ENCODE measurements at regions not wholly inside any gene's neighbourhood (a gene's known extent, or its start where the extent isn't known, plus 50 kb on each side); places are given as distances from the start of the nearest gene placed in this dataset.

DNA sequence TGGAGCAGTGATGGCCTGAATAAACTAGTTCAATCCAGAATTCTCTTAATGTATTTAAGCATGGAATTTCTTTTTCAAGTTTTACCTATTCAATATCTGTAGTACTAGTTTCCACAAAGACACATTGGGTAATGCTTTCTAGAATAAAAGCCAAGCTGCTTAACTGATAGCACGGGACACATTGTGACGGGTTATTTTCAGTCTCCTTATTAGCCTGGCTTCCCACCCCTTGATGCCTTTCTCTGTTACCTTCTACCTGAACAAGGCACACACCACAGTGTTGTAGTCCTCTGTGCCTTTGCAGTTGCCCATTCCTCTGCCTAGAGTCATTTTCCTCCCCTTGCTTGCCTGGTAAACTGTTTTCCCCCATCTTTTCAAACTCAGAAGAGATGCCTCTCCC is 139.1 kb downstream of the HDGFL1 start:
- in situ Hi-C loops (cut with HindIII; ENCODE audit: low pct_ligation_motif_present, low sequenced_read_pairs), result no loop called here
- no peaks in the 10 kb centered on the region for H3K36me3 ChIP-seq (replicated peaks)
- H3K4me3 ChIP-seq (ENCODE audit: low read depth, low read length), result no peak overlapping the region
- H3K27me3 ChIP-seq (replicated peaks), result no peaks in the 10 kb centered on the region
- TF ChIP-seq CTCF (IDR thresholded peaks at IDR 0.05; ENCODE audit: low read depth, low read length, missing control alignments), result no peak
- no peak for DNase-seq
- no peak overlapping the region for H3K27ac ChIP-seq

DNA sequence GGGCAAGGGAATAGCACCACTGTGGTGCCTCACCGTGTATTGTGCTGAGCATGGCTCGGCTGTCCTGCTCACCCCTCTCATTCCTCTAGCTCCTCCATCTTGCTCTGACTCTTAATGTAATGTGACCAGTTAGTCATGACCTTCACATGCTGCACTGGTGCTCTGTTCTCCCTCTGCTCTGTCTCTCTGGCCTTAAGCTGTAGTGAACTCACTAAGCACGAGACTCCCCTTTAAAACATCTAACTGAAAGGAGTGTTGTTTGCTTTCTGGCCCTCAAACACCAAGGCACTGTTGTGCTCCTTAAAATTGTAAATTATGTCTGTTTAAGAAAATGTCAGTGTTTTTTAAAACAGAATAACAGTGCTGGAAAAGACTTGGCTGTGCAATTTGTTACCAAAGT is 140.4 kb downstream of the HDGFL1 start:
- H3K4me3 ChIP-seq (ENCODE audit: low read depth, low read length), result no peak overlapping the region
- no peak for DNase-seq
- H3K27me3 ChIP-seq (replicated peaks), result no peaks in the 10 kb centered on the region
- H3K27ac ChIP-seq, result no peak overlapping the region
- in situ Hi-C loops (cut with HindIII; ENCODE audit: low pct_ligation_motif_present, low sequenced_read_pairs), result no loop called here
- no peak for TF ChIP-seq CTCF (IDR thresholded peaks at IDR 0.05; ENCODE audit: low read depth, low read length, missing control alignments)
- no peaks in the 10 kb centered on the region for H3K36me3 ChIP-seq (replicated peaks)

DNA sequence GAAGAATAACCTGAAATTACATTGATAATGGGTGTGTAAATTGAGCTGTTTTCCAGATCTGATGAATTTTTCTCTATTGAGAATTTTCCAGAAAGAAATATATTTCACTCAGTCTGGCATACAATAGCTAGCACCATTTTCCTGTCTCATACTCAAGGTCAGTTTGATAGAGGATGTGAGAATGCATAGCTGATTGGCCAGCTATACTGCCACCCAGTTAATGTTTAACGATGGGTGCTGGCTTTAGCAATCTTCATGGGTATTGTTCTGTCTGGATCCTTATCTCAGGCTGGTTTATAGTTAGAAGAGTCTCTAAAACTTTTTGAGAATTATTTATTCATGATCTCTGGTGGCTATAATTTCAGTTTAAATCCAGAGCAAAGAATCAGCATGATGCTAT is 147.4 kb downstream of the HDGFL1 start:
- Histone ChIP-seq H3K27ac (no peak overlapping the region), H3K36me3 (replicated peaks) (no peaks in the 10 kb centered on the region), H3K4me3 (ENCODE audit: low read depth, low read length) (no peak overlapping the region)

GRCh38 chr6:22717915-22718314 is 148.5 kb downstream of the HDGFL1 start:
- in situ Hi-C loops (cut with HindIII; ENCODE audit: low pct_ligation_motif_present, low sequenced_read_pairs), result no loop called here
- DNase-seq, result no peak
- Histone ChIP-seq H3K27me3 (replicated peaks) (no peaks in the 10 kb centered on the region), H3K36me3 (replicated peaks) (no peaks in the 10 kb centered on the region), H3K27ac (no peak overlapping the region), H3K4me3 (ENCODE audit: low read depth, low read length) (no peak overlapping the region)
- TF ChIP-seq CTCF (IDR thresholded peaks at IDR 0.05; ENCODE audit: low read depth, low read length, missing control alignments), result no peak

More for the DNA sequence above, 147.4 kb downstream of the HDGFL1 start:
- DNase-seq, result no peak
- no peaks in the 10 kb centered on the region for H3K27me3 ChIP-seq (replicated peaks)
- in situ Hi-C loops (cut with HindIII; ENCODE audit: low pct_ligation_motif_present, low sequenced_read_pairs), result no loop called here
- TF ChIP-seq CTCF (IDR thresholded peaks at IDR 0.05; ENCODE audit: low read depth, low read length, missing control alignments), result no peak

- Histone ChIP-seq H3K4me3 (ENCODE audit: low read depth, low read length) (no peak overlapping the region), H3K36me3 (replicated peaks) (no peaks in the 10 kb centered on the region), H3K27me3 (replicated peaks) (no peaks in the 10 kb centered on the region), H3K27ac (no peak overlapping the region)
- DNase-seq, result no peak
- in situ Hi-C loops (cut with HindIII; ENCODE audit: low pct_ligation_motif_present, low sequenced_read_pairs), result no loop called here
- no peak for TF ChIP-seq CTCF (IDR thresholded peaks at IDR 0.05; ENCODE audit: low read depth, low read length, missing control alignments)
These were observed 153.5 kb downstream of the HDGFL1 start for GRCh38 chr6:22722913-22723312.

DNA sequence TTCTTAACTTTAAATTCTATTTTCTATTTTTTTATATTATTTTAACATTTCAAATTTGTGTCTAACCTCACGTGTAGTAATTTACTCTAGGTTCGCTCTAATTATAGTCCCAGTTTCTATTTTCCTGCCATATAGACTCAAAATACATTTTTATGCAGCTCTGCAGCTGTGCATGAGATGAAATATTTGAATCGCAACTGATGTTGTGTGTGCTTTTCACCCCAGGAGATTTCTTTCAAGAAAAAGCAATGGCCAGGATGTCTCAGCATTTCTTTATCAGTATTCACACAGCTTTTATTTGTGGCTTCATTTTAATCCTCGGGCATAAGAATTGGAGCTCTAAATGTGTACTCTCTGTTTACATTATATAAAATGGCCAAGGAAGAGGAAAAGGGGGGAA is 157.6 kb downstream of the HDGFL1 start:
- DNase-seq, result no peak
- in situ Hi-C loops (cut with HindIII; ENCODE audit: low pct_ligation_motif_present, low sequenced_read_pairs), result no loop called here
- TF ChIP-seq CTCF (IDR thresholded peaks at IDR 0.05; ENCODE audit: low read depth, low read length, missing control alignments), result no peak

More for the DNA sequence above, 157.6 kb downstream of the HDGFL1 start:
- H3K4me3 ChIP-seq (ENCODE audit: low read depth, low read length), result no peak overlapping the region
- H3K27me3 ChIP-seq (replicated peaks), result no peaks in the 10 kb centered on the region
- no peaks in the 10 kb centered on the region for H3K36me3 ChIP-seq (replicated peaks)
- no peak overlapping the region for H3K27ac ChIP-seq
